ENCODE measurements at regions not wholly inside any gene's neighbourhood (a gene's known extent, or its start where the extent isn't known, plus 50 kb on each side); places are given as distances from the start of the nearest gene placed in this dataset.

DNA sequence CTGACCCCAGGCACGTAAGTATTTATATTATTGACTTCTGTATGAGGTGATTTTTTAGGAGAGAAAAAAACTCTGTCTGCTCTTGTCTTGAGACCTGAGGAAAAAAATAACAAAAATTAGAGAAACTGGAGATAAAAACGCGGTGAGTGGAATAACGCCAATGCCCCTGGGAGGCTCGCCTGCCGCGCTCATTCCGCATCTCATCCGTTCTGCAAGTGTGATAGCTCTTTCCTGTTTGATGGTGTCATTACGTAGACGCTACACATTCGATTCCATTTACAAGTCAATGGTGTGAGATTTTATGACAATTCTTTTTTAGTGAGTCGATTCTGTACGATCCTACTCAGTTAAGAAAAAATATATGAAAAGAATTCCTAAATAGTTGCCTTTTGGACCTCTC lies 194.3 kb upstream of the SMIM21 start:
- no peak for DNase-seq (ENCODE audit: low read depth)
- no peak overlapping the region for H3K4me3 ChIP-seq (ENCODE audit: low read depth, low read length)
- TF ChIP-seq, protein P1, sequence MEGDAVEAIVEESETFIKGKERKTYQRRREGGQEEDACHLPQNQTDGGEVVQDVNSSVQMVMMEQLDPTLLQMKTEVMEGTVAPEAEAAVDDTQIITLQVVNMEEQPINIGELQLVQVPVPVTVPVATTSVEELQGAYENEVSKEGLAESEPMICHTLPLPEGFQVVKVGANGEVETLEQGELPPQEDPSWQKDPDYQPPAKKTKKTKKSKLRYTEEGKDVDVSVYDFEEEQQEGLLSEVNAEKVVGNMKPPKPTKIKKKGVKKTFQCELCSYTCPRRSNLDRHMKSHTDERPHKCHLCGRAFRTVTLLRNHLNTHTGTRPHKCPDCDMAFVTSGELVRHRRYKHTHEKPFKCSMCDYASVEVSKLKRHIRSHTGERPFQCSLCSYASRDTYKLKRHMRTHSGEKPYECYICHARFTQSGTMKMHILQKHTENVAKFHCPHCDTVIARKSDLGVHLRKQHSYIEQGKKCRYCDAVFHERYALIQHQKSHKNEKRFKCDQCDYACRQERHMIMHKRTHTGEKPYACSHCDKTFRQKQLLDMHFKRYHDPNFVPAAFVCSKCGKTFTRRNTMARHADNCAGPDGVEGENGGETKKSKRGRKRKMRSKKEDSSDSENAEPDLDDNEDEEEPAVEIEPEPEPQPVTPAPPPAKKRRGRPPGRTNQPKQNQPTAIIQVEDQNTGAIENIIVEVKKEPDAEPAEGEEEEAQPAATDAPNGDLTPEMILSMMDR (IDR thresholded peaks at IDR 0.05; ENCODE audit: insufficient read depth, low read depth, low read length) = no peak

DNA sequence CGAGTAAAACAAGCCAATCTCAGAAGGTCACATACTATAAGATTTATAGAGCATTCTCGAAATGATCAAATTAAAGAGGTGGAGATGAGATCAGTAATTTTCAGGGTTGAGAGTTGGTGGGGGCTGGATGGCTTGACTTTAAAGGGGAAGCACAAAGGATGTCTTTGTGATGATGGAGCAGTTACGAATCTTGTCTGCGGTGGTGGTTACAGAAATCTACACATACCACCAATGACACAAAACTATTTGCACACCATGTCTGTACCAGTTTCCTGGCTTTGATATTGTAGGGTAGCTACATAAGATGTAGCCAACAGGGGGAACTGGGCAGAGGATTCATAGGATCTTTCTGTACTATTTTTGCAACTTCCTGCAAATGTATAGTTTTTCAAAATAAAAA lies 190.6 kb upstream of the SMIM21 start:
- no peak for DNase-seq (ENCODE audit: low read depth)
- H3K4me3 ChIP-seq (ENCODE audit: low read depth, low read length) = no peak overlapping the region
- TF ChIP-seq, protein P1 (IDR thresholded peaks at IDR 0.05; ENCODE audit: insufficient read depth, low read depth, low read length) = no peak

DNA sequence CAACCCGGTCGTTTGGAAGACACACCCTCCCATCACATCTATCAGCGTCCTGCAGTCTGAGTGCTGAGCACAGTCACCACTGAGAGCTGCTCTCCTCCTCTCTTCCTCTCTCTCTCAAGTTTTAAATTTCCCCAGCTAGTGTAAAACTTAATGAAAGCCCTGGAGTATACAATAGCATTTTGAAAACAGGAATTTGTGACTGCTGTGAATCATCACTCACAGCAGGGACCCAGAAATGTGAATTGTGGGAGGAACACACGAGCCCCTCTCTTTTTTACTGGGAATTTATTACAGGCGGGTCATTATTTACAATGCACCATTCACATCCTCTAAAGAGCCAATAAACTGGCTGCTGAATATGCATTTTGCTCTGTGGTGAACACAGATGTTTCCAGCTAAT lies 185.0 kb upstream of the SMIM21 start:
- TF ChIP-seq, protein P1 (IDR thresholded peaks at IDR 0.05; ENCODE audit: insufficient read depth, low read depth, low read length) = no peak
- DNase-seq (ENCODE audit: low read depth) = no peak
- H3K4me3 ChIP-seq (ENCODE audit: low read depth, low read length) = no peak overlapping the region

DNA sequence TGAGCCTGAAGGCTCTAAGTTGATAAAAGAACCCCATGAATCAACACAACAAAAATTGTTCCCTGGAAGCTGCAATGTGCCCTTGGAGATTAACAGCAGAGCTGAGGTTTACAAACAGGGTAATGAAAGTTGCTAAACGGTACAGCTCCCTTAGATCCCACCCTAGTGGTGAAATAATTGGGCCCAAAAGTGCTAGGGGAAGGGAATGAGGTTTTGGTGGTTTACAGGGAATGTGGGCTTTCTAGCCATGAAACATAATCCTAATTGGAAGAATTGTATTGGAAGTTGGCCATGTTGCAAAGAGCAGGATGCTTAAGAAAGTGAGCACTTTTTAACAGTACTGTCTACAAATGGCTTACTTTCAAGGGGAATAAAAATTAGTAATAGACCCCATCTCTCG lies 180.2 kb upstream of the SMIM21 start:
- DNase-seq (ENCODE audit: low read depth) = peak; percentile 8
- TF ChIP-seq, protein P1 (IDR thresholded peaks at IDR 0.05; ENCODE audit: insufficient read depth, low read depth, low read length) = no peak
- no peak overlapping the region for H3K4me3 ChIP-seq (ENCODE audit: low read depth, low read length)

DNA sequence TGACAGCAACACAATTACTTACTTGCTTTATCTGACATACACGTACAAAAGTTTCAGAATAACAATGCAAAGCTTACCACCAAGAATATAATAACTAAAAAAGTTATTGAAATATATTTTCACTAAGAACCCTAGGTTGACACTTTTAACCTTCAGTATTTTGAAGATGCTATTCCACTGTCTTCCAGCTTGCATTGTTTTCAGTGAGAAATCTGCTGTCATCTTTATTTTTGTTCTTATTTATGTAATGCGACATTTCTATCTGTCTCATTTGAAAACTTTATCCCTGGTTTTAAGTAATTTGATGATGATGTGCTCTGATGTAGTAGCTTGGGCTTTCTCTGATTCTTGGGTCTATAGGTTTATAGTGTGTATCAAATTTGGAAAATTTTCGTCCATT lies 165.0 kb upstream of the SMIM21 start:
- DNase-seq (ENCODE audit: low read depth) = no peak
- no peak overlapping the region for H3K4me3 ChIP-seq (ENCODE audit: low read depth, low read length)
- TF ChIP-seq, protein P1 (IDR thresholded peaks at IDR 0.05; ENCODE audit: insufficient read depth, low read depth, low read length) = no peak

DNA sequence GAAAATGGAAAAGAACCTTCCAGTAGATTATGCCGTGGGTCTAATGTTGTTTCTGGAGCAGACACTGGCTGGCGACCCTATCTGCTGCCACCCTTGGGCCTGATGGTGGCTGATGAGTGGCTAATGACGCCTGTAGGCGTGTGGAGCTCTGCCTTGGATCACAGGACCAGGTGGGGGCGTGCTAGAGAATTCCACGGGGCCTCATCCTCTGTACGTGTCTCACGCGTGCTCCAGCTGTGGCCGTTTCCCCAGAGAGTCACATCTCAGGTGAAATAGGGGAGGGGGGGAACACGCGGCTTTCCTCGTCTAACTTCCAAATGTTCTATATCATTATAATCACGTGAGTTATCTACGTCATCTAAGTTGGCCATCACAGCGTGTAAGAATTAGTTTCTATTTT lies 160.9 kb upstream of the SMIM21 start:
- DNase-seq (ENCODE audit: low read depth) = no peak
- H3K4me3 ChIP-seq (ENCODE audit: low read depth, low read length) = no peak overlapping the region
- TF ChIP-seq, protein P1 (IDR thresholded peaks at IDR 0.05; ENCODE audit: insufficient read depth, low read depth, low read length) = no peak

DNA sequence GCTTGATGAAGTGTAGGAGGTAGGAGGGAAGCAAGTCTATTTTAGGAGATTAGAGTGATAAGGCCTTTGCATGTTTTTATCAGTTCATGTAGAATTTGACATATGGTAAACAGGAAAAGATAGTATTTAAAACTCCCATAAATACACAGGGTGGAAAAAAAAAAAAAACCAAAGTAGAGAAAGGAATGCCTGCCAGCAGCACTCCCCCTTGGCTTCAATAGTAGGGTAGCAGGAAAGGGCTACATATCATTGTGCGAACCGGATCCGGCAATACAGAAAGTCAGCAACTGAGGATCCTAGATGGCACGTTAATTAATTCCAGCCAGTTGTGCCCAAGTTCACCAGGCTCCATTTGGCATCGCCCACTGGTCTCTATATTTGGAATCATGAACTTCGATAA lies 159.6 kb upstream of the SMIM21 start:
- no peak for DNase-seq (ENCODE audit: low read depth)
- H3K4me3 ChIP-seq (ENCODE audit: low read depth, low read length) = no peak overlapping the region
- TF ChIP-seq, protein P1 (IDR thresholded peaks at IDR 0.05; ENCODE audit: insufficient read depth, low read depth, low read length) = no peak

Measured in fibroblast of villous mesenchyme (primary cell).